ENCODE measurements at regions not wholly inside any gene's neighbourhood (a gene's known extent, or its start where the extent isn't known, plus 50 kb on each side); places are given as distances from the start of the nearest gene placed in this dataset.

GRCh38 chr12:91551927-91552326 lies 369.3 kb upstream of the DCN start:
- Mint-ChIP-seq H3K9me3 (ENCODE audit: unreplicated experiment) (peaks cover 5% of the 10 kb centered on the region), H3K36me3 (ENCODE audit: low read depth, unreplicated experiment) (no peaks in the 10 kb centered on the region), H3K4me3 (ENCODE audit: unreplicated experiment) (no peak overlapping the region), H3K27me3 (ENCODE audit: low read depth, unreplicated experiment) (no peaks in the 10 kb centered on the region), H3K27ac (ENCODE audit: unreplicated experiment) (no peak overlapping the region), H3K4me1 (ENCODE audit: low read depth, unreplicated experiment) (no peaks in the 10 kb centered on the region)
- Histone ChIP-seq H4K20me1 (ENCODE audit: insufficient read depth, low read length) (no peaks in the 10 kb centered on the region), H3K4me1 (ENCODE audit: insufficient read depth, low read length) (no peaks in the 10 kb centered on the region), H3K9me3 (ENCODE audit: insufficient read depth, low read depth, low read length) (no peaks in the 10 kb centered on the region), H3K36me3 (ENCODE audit: insufficient read depth, low read length) (no peaks in the 10 kb centered on the region), H3K27me3 (ENCODE audit: insufficient read depth, low read length) (no peaks in the 10 kb centered on the region), H3K4me2 (ENCODE audit: low read length) (no peak overlapping the region), H3K79me2 (ENCODE audit: insufficient read depth, low read length) (no peaks in the 10 kb centered on the region), H3K27ac (ENCODE audit: low read depth, low read length) (no peak overlapping the region), H2AFZ (ENCODE audit: low read depth, low read length) (no peak overlapping the region), H3K4me3 (ENCODE audit: insufficient read depth, low read depth, low read length) (no peak overlapping the region), H3K9ac (ENCODE audit: low read length) (no peak overlapping the region)
- no peak for DNase-seq (ENCODE audit: low read depth)
- FAIRE-seq = no peak
- TF ChIP-seq EZH2 (IDR thresholded peaks at IDR 0.05; ENCODE audit: insufficient read depth, low read length) = no peak
- TF ChIP-seq CTCF (IDR thresholded peaks at IDR 0.05; ENCODE audit: insufficient read depth, low read depth, low read length) = no peak

GRCh38 chr12:91551242-91551641 lies 368.6 kb upstream of the DCN start:
- no peaks in the 10 kb centered on the region for H3K36me3 ChIP-seq (ENCODE audit: insufficient read depth, low read length)
- H4K20me1 ChIP-seq (ENCODE audit: insufficient read depth, low read length) = no peaks in the 10 kb centered on the region
- no peak overlapping the region for H3K4me3 ChIP-seq (ENCODE audit: insufficient read depth, low read depth, low read length)
- Mint-ChIP-seq H3K27ac (ENCODE audit: unreplicated experiment) (no peak overlapping the region), H3K4me1 (ENCODE audit: low read depth, unreplicated experiment) (no peaks in the 10 kb centered on the region), H3K36me3 (ENCODE audit: low read depth, unreplicated experiment) (no peaks in the 10 kb centered on the region), H3K27me3 (ENCODE audit: low read depth, unreplicated experiment) (no peaks in the 10 kb centered on the region), H3K9me3 (ENCODE audit: unreplicated experiment) (peaks cover 9% of the 10 kb centered on the region), H3K4me3 (ENCODE audit: unreplicated experiment) (no peak overlapping the region)
- H2AFZ ChIP-seq (ENCODE audit: low read depth, low read length) = no peak overlapping the region
- no peak overlapping the region for H3K27ac ChIP-seq (ENCODE audit: low read depth, low read length)
- no peaks in the 10 kb centered on the region for H3K9me3 ChIP-seq (ENCODE audit: insufficient read depth, low read depth, low read length)
- H3K4me1 ChIP-seq (ENCODE audit: insufficient read depth, low read length) = no peaks in the 10 kb centered on the region
- DNase-seq (ENCODE audit: low read depth) (no peak), FAIRE-seq (no peak)
- H3K4me2 ChIP-seq (ENCODE audit: low read length) = no peak overlapping the region
- H3K79me2 ChIP-seq (ENCODE audit: insufficient read depth, low read length) = no peaks in the 10 kb centered on the region
- TF ChIP-seq CTCF (IDR thresholded peaks at IDR 0.05; ENCODE audit: insufficient read depth, low read depth, low read length) = no peak
- TF ChIP-seq EZH2 (IDR thresholded peaks at IDR 0.05; ENCODE audit: insufficient read depth, low read length) = no peak
- H3K27me3 ChIP-seq (ENCODE audit: insufficient read depth, low read length) = no peaks in the 10 kb centered on the region
- no peak overlapping the region for H3K9ac ChIP-seq (ENCODE audit: low read length)

GRCh38 chr12:91542666-91543065 lies 360.0 kb upstream of the DCN start:
- no peaks in the 10 kb centered on the region for H3K27me3 Mint-ChIP-seq (ENCODE audit: low read depth, unreplicated experiment)
- H3K27me3 ChIP-seq (ENCODE audit: insufficient read depth, low read length) = no peaks in the 10 kb centered on the region
- no peaks in the 10 kb centered on the region for H3K4me1 ChIP-seq (ENCODE audit: insufficient read depth, low read length)
- H3K4me3 Mint-ChIP-seq (ENCODE audit: unreplicated experiment) = no peak overlapping the region
- TF ChIP-seq EZH2 (IDR thresholded peaks at IDR 0.05; ENCODE audit: insufficient read depth, low read length) (no peak), CTCF (IDR thresholded peaks at IDR 0.05; ENCODE audit: insufficient read depth, low read depth, low read length) (no peak)
- H4K20me1 ChIP-seq (ENCODE audit: insufficient read depth, low read length) = no peaks in the 10 kb centered on the region
- H3K36me3 ChIP-seq (ENCODE audit: insufficient read depth, low read length) = no peaks in the 10 kb centered on the region
- FAIRE-seq = no peak
- H3K9ac ChIP-seq (ENCODE audit: low read length) = no peak overlapping the region
- H3K4me3 ChIP-seq (ENCODE audit: insufficient read depth, low read depth, low read length) = no peak overlapping the region
- H3K4me2 ChIP-seq (ENCODE audit: low read length) = no peak overlapping the region
- no peaks in the 10 kb centered on the region for H3K4me1 Mint-ChIP-seq (ENCODE audit: low read depth, unreplicated experiment)
- no peak for DNase-seq (ENCODE audit: low read depth)
- H3K36me3 Mint-ChIP-seq (ENCODE audit: low read depth, unreplicated experiment) = no peaks in the 10 kb centered on the region
- no peak overlapping the region for H3K27ac Mint-ChIP-seq (ENCODE audit: unreplicated experiment)
- no peaks in the 10 kb centered on the region for H3K79me2 ChIP-seq (ENCODE audit: insufficient read depth, low read length)
- H3K9me3 ChIP-seq (ENCODE audit: insufficient read depth, low read depth, low read length) = no peaks in the 10 kb centered on the region
- peaks cover 6% of the 10 kb centered on the region for H3K9me3 Mint-ChIP-seq (ENCODE audit: unreplicated experiment)
- H3K27ac ChIP-seq (ENCODE audit: low read depth, low read length) = no peak overlapping the region
- no peak overlapping the region for H2AFZ ChIP-seq (ENCODE audit: low read depth, low read length)
